Activated CD4-positive, alpha-beta memory T cell treated with anti-CD3 and anti-CD28 coated beads for 36 hours (primary cell): ENCODE measurements at regions not wholly inside any gene's neighbourhood (a gene's known extent, or its start where the extent isn't known, plus 50 kb on each side); places are given as distances from the start of the nearest gene placed in this dataset.
A peak's percentile ranks its signal among the peaks of the same experiment; 100 is the strongest.
"Not testable (repeated sequence)": the region's sequence is repeated elsewhere in the genome, so short reads cannot be mapped to it uniquely, and the experiment has no call there.

Experiments
- CTCF ChIA-PET: fragments of 350-600 bp; sonication (Branson Sonifier 250); formaldehyde crosslinking; loops from one replicate; lab custom pipeline; 2021; ENCODE audit warnings: antibody characterized with exemption, inconsistent platforms; lab: Charles Lee
- POLR2A ChIA-PET: fragments of 350-600 bp; sonication (Branson Sonifier 250); formaldehyde crosslinking; loops from one replicate; lab custom pipeline; 2021; ENCODE audit warnings: antibody characterized with exemption; lab: Charles Lee
- DNase-seq: peaks from one replicate; pipeline ENCODE4 v3.0.0-alpha.2; 2020
- H3K27ac Mint-ChIP-seq: one replicate; pipeline ENCODE4 v1.8.0; 2021; ENCODE audit warnings: mixed read lengths
- H3K27me3 Mint-ChIP-seq: one replicate; pipeline ENCODE4 v1.8.0; 2021; ENCODE audit warnings: mixed read lengths
- H3K36me3 Mint-ChIP-seq: one replicate; pipeline ENCODE4 v1.8.0; 2021; ENCODE audit warnings: mixed read lengths
- H3K4me1 Mint-ChIP-seq: one replicate; pipeline ENCODE4 v1.8.0; 2021; ENCODE audit warnings: low read depth, mixed read lengths
- H3K4me3 Mint-ChIP-seq: one replicate; pipeline ENCODE4 v1.8.0; 2021; ENCODE audit warnings: mild to moderate bottlenecking, mixed read lengths
- H3K9me3 Mint-ChIP-seq: one replicate; pipeline ENCODE4 v1.8.0; 2021; ENCODE audit warnings: mixed read lengths
- intact Hi-C: fragments of 100-400 bp; cut with micrococcal nuclease; formaldehyde crosslinking; loops from one replicate; pipeline ENCODE4 v1.15.1; 2023

DNA sequence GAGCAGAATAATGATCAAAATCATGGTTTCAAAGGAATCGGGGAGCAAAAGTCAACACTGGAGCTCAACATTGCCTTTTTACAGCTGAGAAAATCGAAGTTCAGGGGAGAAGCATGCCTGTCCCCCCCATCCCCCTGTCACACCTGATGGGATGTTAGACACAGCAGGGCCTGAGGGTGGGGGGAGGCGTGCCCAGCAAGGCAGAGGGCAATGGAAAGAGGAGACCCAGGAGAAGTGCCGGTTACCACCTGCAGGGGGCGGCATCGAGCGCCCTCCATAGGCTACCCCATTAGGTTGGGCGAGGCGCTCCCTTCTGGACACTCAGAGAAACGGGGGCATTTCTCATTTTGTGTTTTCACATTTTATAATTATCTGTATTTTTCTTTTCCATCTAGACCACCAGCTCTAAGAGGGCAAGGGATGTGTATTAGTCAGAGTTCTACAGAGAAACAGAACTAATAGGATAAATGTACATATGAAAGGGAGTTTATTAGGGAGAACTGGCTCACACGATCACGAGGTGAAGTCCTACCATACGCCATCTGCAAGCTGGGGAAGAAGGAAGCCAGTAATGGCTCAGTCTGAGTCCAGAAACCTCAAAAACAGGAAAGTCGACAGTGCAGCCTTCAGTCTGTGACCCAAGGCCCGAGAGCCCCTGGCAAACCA, 271.3 kb downstream of the LRATD1 start:
- Mint-ChIP-seq H3K4me1 (no peaks in the 10 kb centered on the region), H3K27ac (no peak overlapping the region), H3K36me3 (no peaks in the 10 kb centered on the region), H3K9me3 (no peaks in the 10 kb centered on the region), H3K27me3 (no peaks in the 10 kb centered on the region), H3K4me3 (no peak overlapping the region)
- POLR2A ChIA-PET: no interaction called here
- intact Hi-C loops: loop anchor here (2.0 to 5.0 kb wide), 2 partner anchors 38 to 673 kb away; no protein-coding TSS in a partner anchor
- CTCF ChIA-PET: interaction anchor here (0.6 to 1.7 kb wide), 7 partner anchors 9 to 673 kb away, joined by 3 to 4 read pairs (median 3); no protein-coding TSS in a partner anchor
- DNase-seq: peak; percentile 71

- H3K27ac Mint-ChIP-seq, H3K36me3 Mint-ChIP-seq, H3K27me3 Mint-ChIP-seq, H3K4me1 Mint-ChIP-seq, H3K9me3 Mint-ChIP-seq, POLR2A ChIA-PET, H3K4me3 Mint-ChIP-seq: not testable (repeated sequence)
- intact Hi-C loops: loop anchor here (5.0 kb wide), 1 partner anchor 38 kb away; no protein-coding TSS in a partner anchor
- CTCF ChIA-PET: interaction anchor here (0.9 to 1.7 kb wide), 3 partner anchors 9 to 673 kb away, joined by 3 to 4 read pairs (median 3); no protein-coding TSS in a partner anchor
- peak; percentile 8 for DNase-seq
Observed at GRCh38 chr2:14904378-14904777, 271.9 kb downstream of the LRATD1 start.

DNA sequence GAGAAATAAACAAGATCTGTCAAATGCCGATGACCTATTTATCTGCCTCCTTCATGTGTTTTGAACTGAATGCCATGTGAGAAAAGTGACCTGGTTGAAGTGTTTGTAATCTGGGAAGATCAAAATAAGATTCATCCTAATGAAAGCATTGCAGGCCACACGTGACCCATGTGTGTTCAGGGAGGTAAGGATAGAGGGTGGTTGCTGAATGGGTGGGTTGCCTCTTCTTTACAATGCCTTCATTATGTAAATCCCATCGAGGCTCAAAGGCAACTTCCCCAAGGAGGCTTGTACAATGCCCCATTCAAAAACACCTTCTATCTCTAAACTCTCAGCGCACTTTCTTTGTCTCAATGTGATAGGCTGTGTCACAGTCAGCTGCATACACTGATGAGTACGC, 273.1 kb downstream of the LRATD1 start:
- Mint-ChIP-seq H3K27me3 (no peaks in the 10 kb centered on the region), H3K27ac (no peak overlapping the region), H3K4me1 (no peaks in the 10 kb centered on the region), H3K9me3 (no peaks in the 10 kb centered on the region), H3K4me3 (no peak overlapping the region), H3K36me3 (no peaks in the 10 kb centered on the region)
- no peak for DNase-seq
- ChIA-PET POLR2A (no interaction called here), CTCF (no interaction called here)
- intact Hi-C loops: no loop called here

DNA sequence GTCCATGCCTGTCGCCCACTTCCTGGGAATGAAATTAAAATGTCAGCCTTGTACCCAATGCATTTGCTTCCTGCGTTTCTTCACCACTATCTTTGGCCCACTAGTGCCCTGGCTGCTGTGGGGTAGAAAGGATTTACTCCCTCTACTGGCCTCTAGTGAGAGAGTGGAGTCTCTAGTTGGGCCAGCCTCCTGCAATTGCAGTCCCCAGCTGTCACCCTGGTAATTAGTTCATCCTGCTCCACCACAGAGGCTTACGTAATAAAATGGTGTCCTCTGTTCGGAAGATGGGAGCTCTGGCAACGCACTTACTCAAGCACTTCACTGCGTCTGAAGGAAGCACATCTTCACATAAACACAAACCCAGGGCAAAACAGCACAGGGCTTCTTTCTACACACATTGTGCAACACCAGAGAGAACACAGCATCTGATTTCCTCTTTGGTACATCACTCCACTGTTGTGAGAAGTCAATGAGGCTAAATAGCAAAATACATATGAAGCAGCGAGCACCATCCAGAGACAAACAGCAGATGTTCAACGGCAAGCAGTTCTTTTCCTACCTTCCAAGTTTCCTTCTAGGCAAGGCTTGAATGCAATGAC, 274.6 kb downstream of the LRATD1 start:
- POLR2A ChIA-PET: no interaction called here
- Mint-ChIP-seq H3K9me3 (no peaks in the 10 kb centered on the region), H3K27ac (no peak overlapping the region), H3K4me3 (no peak overlapping the region), H3K36me3 (no peaks in the 10 kb centered on the region), H3K27me3 (no peaks in the 10 kb centered on the region), H3K4me1 (no peaks in the 10 kb centered on the region)
- intact Hi-C loops: no loop called here
- CTCF ChIA-PET: no interaction called here
- no peak for DNase-seq

DNA sequence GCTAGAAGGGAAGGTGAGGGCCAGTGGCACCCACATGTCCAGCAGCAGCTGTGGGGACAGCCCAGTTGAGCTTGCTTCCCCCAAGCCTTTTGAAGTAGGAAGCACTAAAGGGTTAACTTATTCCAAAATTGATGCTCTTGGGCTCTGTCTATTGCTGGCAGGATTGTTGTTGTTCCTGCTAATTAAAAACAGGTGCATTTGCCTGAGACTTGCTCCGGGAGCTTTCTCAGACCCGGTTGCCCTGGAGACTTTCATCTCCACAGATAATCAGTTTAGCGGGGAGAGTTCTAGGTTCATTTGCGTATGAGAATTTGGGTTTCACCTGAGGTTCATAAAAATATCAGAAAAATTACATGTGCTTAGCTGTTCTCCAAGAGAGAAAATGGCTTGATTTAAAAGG, 277.3 kb downstream of the LRATD1 start:
- intact Hi-C loops: no loop called here
- DNase-seq: no peak
- no peak overlapping the region for H3K27ac Mint-ChIP-seq
- ChIA-PET CTCF (no interaction called here), POLR2A (no interaction called here)
- H3K27me3 Mint-ChIP-seq: no peaks in the 10 kb centered on the region
- no peaks in the 10 kb centered on the region for H3K4me1 Mint-ChIP-seq
- H3K4me3 Mint-ChIP-seq: no peak overlapping the region
- H3K36me3 Mint-ChIP-seq: no peaks in the 10 kb centered on the region
- no peaks in the 10 kb centered on the region for H3K9me3 Mint-ChIP-seq

DNA sequence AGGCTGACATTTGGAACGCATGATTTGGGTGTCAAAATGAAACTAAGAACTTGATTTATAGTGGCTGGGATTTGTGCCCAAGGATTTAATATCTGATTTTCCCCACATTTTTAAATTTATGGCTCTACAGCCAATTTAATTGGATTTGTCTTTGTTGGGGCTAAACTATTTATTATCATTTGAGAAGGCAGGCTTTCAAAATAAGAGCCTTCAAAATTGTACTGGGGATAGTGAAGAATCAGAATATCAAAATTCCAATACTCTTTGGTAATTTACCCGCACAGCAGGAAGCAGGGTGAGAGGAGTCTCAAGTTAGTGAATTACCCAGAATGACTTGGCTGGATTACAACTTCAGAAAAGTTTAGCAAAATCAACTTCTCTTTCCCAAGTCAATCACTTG, 278.1 kb downstream of the LRATD1 start:
- H3K4me3 Mint-ChIP-seq: no peak overlapping the region
- intact Hi-C loops: no loop called here
- no peaks in the 10 kb centered on the region for H3K36me3 Mint-ChIP-seq
- ChIA-PET CTCF (no interaction called here), POLR2A (no interaction called here)
- no peak for DNase-seq
- H3K27ac Mint-ChIP-seq: no peak overlapping the region
- H3K27me3 Mint-ChIP-seq: no peaks in the 10 kb centered on the region
- no peaks in the 10 kb centered on the region for H3K9me3 Mint-ChIP-seq
- H3K4me1 Mint-ChIP-seq: no peaks in the 10 kb centered on the region

DNA sequence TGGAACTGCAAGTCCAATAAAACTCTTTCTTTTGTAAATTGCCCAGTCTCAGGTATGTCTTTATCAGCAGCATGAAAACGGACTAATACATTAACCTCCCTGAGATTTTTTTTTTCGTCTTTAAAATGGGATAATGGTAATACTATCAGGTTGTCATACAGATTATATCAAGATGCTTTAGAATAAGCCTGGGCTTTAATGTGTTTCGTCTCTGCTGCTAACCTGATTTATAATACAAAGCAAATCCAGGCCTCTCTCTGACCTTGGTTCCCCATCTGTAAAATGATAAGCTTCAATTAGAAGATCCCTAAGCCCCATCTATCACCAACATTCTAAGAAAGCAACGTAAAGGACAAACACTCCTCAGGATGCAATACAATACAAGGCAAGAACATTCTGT, 283.5 kb downstream of the LRATD1 start:
- no peaks in the 10 kb centered on the region for H3K27me3 Mint-ChIP-seq
- no peaks in the 10 kb centered on the region for H3K36me3 Mint-ChIP-seq
- H3K9me3 Mint-ChIP-seq: no peaks in the 10 kb centered on the region
- CTCF ChIA-PET: interaction anchor here (0.8 to 1.4 kb wide), 2 partner anchors 12 to 13 kb away, joined by 3 read pairs; no protein-coding TSS in a partner anchor
- H3K4me1 Mint-ChIP-seq: no peaks in the 10 kb centered on the region
- no peak for DNase-seq
- intact Hi-C loops: no loop called here
- no peak overlapping the region for H3K4me3 Mint-ChIP-seq
- POLR2A ChIA-PET: no interaction called here
- H3K27ac Mint-ChIP-seq: no peak overlapping the region

DNA sequence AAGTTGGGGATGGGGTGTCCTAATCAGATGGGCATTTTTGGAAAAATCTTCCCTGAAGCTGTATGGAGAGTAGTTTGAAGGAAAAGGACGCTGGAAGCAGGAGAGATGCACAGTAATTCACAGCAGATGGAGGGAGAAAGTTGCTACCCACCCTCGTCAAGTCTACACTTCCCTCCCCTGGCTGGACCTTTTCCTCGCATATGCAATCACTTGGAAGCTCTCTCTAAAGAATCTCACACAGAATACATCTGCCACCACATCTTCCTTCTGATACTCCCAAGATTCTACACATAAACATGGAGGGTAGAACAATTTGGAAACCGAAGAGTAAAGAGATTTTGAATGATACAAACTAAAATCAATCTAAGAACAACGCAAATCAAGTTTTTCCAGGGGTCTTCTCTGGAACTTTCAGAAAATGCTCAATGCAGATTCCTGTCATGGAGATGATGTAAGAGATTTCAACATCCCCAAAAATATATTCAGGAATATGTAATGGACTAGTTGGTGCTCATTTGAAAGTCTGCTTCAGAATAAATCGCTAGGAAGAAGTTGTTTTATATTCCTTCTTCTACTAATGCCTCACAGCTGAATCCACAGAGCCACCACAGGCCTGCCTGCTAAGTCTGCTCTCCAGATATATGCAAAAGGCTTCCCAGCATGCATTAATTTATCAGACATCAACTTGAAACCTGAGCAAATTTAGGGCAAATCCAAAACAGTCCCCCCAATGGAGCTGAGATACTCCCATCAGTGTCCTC, 291.5 kb downstream of the LRATD1 start:
- no peaks in the 10 kb centered on the region for H3K27me3 Mint-ChIP-seq
- DNase-seq: no peak
- no peak overlapping the region for H3K4me3 Mint-ChIP-seq
- H3K4me1 Mint-ChIP-seq: no peaks in the 10 kb centered on the region
- POLR2A ChIA-PET: no interaction called here
- intact Hi-C loops: no loop called here
- H3K36me3 Mint-ChIP-seq: no peaks in the 10 kb centered on the region
- CTCF ChIA-PET: no interaction called here
- H3K9me3 Mint-ChIP-seq: peaks cover 3% of the 10 kb centered on the region
- H3K27ac Mint-ChIP-seq: no peak overlapping the region

DNA sequence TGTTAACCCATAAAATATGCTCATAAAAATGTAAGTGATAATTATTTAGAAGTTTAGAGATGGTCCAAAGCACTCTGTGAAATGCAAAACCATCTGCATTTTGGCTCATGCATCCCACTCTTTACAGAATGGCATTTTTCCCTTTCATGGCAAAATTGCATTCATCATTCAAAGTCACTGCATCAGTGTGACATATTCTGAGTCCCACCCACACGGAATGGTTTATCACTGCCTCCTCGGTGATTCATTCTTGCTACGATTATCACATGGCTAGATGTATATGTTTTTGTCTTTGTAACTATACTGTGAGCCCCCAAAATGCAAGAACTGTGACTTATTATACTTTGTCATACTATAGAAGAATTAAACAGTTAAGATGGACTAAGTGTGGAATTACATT, 293.0 kb downstream of the LRATD1 start:
- H3K4me1 Mint-ChIP-seq: no peaks in the 10 kb centered on the region
- POLR2A ChIA-PET: no interaction called here

DNA sequence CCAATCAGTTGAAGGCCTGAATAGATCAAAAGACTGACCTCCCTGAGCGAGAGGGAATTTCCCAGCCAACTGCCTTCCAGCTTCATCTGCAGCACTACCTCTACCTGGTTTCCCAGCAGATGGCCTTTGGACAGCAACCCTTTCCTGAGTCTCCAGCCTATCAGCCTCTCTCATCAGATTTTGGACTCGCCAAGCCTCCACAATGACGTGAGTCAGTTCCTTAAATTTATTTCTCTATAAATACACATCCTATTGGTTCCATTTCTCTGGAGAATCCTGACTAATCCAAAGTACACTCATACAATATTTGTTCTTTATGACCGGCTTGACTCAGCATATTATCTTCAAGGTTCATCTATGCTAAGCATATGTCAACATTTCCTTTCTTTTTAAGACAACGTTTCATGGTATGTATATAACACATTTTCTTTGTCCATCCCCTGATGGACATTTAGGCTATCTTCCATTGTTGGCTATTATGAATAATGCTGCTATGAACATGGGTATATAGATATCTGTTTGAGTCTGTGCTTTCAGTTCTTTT, 294.6 kb downstream of the LRATD1 start:
- Mint-ChIP-seq H3K4me3 (no peak overlapping the region), H3K9me3 (peaks cover 3% of the 10 kb centered on the region), H3K27ac (no peak overlapping the region), H3K4me1 (no peaks in the 10 kb centered on the region), H3K36me3 (no peaks in the 10 kb centered on the region), H3K27me3 (no peaks in the 10 kb centered on the region)
- POLR2A ChIA-PET: no interaction called here
- intact Hi-C loops: no loop called here
- CTCF ChIA-PET: no interaction called here
- no peak for DNase-seq

More for the DNA sequence above, 293.0 kb downstream of the LRATD1 start:
- H3K27me3 Mint-ChIP-seq: no peaks in the 10 kb centered on the region
- DNase-seq: no peak
- no peaks in the 10 kb centered on the region for H3K36me3 Mint-ChIP-seq
- intact Hi-C loops: no loop called here
- CTCF ChIA-PET: no interaction called here
- H3K4me3 Mint-ChIP-seq: no peak overlapping the region
- H3K9me3 Mint-ChIP-seq: peaks cover 3% of the 10 kb centered on the region
- H3K27ac Mint-ChIP-seq: no peak overlapping the region

DNA sequence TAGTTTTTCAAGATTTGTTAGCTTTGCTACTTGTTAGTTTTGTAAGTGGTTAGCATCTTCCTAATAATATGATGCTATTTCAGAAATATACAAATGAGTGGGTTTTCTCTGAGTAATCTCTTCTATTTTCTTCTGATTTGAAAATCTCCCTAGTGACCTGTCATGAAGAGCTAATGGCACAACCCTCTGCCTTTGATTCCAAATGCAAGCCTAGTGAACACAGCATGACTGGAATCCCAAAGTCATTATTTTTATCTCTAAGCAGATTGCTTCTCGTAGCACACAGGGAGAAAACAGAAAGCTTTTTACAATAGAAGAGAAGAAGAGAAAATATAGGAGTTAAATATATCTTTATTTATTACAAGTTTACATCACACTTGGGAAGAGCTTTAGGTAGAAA, 295.5 kb downstream of the LRATD1 start:
- intact Hi-C loops: no loop called here
- Mint-ChIP-seq H3K27me3 (no peaks in the 10 kb centered on the region), H3K4me1 (no peaks in the 10 kb centered on the region), H3K27ac (no peak overlapping the region), H3K36me3 (no peaks in the 10 kb centered on the region), H3K4me3 (no peak overlapping the region), H3K9me3 (peaks cover 2% of the 10 kb centered on the region)
- DNase-seq: no peak
- ChIA-PET POLR2A (no interaction called here), CTCF (no interaction called here)

DNA sequence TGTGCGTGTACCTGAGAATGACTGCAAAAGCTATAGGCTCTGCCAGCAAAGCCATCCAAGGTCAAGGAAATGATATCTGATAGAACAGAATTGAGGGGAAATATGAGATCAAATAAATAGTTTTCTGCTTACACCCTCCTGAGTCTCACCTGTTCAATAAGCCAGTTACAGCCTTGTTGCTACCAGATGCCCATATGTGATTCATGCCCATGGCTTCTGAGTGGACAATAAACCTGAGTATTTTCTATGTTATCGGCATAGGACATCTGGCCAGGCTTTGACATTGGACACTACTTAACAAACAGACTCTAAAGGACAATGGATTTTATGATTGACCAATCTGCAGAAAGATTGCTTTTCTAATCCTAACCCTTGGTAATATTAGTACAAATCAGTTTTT, 297.9 kb downstream of the LRATD1 start:
- ChIA-PET CTCF (no interaction called here), POLR2A (no interaction called here)
- Mint-ChIP-seq H3K27me3 (peaks cover 5% of the 10 kb centered on the region), H3K27ac (no peak overlapping the region), H3K4me1 (no peaks in the 10 kb centered on the region), H3K36me3 (no peaks in the 10 kb centered on the region), H3K9me3 (no peaks in the 10 kb centered on the region), H3K4me3 (no peak overlapping the region)
- intact Hi-C loops: no loop called here
- no peak for DNase-seq
